ENCODE measurements at regions not wholly inside any gene's neighbourhood (a gene's known extent, or its start where the extent isn't known, plus 50 kb on each side); places are given as distances from the start of the nearest gene placed in this dataset.

- Histone ChIP-seq H3K27ac (no peak overlapping the region), H3K27me3 (no peaks in the 10 kb centered on the region), H3K4me1 (no peaks in the 10 kb centered on the region), H3K9me3 (no peaks in the 10 kb centered on the region), H3K36me3 (no peaks in the 10 kb centered on the region), H3K4me3 (no peak overlapping the region)
- no peak for ATAC-seq
- 100% methylated on average over 1 of the region's 1 CpG; no CpG with 5 or more reads in 1 of the 2 donors for WGBS, 2 donors (ENCODE audit: low coverage in 1 of 2)
- TF ChIP-seq POLR2AphosphoS5 (IDR thresholded peaks at IDR 0.05): no peak
- no peak for TF ChIP-seq POLR2A (IDR thresholded peaks at IDR 0.05)
- no peak for TF ChIP-seq CTCF (IDR thresholded peaks at IDR 0.05)
- no peak for TF ChIP-seq EP300 (IDR thresholded peaks at IDR 0.05)
Measured at GRCh38 chrX:13144927-13145655, 100.7 kb upstream of the FAM9C start.

- Histone ChIP-seq H3K27ac (no peak overlapping the region), H3K9me3 (no peaks in the 10 kb centered on the region), H3K36me3 (no peaks in the 10 kb centered on the region), H3K4me3 (no peak overlapping the region), H3K27me3 (no peaks in the 10 kb centered on the region), H3K4me1 (no peaks in the 10 kb centered on the region)
- ATAC-seq: no peak
- WGBS, 2 donors (ENCODE audit: low coverage in 1 of 2): 40% methylated on average over 1 of the region's 3 CpGs; no CpG with 5 or more reads in 1 of the 2 donors
- TF ChIP-seq CTCF (IDR thresholded peaks at IDR 0.05): no peak
- TF ChIP-seq POLR2A (IDR thresholded peaks at IDR 0.05): no peak
- no peak for TF ChIP-seq EP300 (IDR thresholded peaks at IDR 0.05)
- TF ChIP-seq POLR2AphosphoS5 (IDR thresholded peaks at IDR 0.05): no peak
Measured at GRCh38 chrX:13142891-13143290, 98.5 kb upstream of the FAM9C start.

- no CpG with 5 or more reads among the region's 5 CpGs for WGBS, 2 donors (ENCODE audit: low coverage in 1 of 2)
- no peaks in the 10 kb centered on the region for H3K4me1 ChIP-seq
- H3K4me3 ChIP-seq: no peak overlapping the region
- TF ChIP-seq CTCF (IDR thresholded peaks at IDR 0.05) (no peak), EP300 (IDR thresholded peaks at IDR 0.05) (no peak), POLR2A (IDR thresholded peaks at IDR 0.05) (no peak), POLR2AphosphoS5 (IDR thresholded peaks at IDR 0.05) (no peak)
- H3K36me3 ChIP-seq: no peaks in the 10 kb centered on the region
- H3K27ac ChIP-seq: no peak overlapping the region
- no peaks in the 10 kb centered on the region for H3K9me3 ChIP-seq
- no peaks in the 10 kb centered on the region for H3K27me3 ChIP-seq
- ATAC-seq: no peak
Measured at GRCh38 chrX:13140007-13140406, 95.6 kb upstream of the FAM9C start.

GRCh38 chrX:13131396-13132137 is 87.1 kb upstream of the FAM9C start:
- TF ChIP-seq POLR2A (IDR thresholded peaks at IDR 0.05): no peak
- no peak for TF ChIP-seq CTCF (IDR thresholded peaks at IDR 0.05)
- no peak for TF ChIP-seq POLR2AphosphoS5 (IDR thresholded peaks at IDR 0.05)
- no peak for TF ChIP-seq EP300 (IDR thresholded peaks at IDR 0.05)
- H3K9me3 ChIP-seq: no peaks in the 10 kb centered on the region
- H3K4me1 ChIP-seq: peaks cover 0 to 18% (median 0%) of the 10 kb centered on the region in 3 donors
- H3K27ac ChIP-seq: no peak overlapping the region
- no peak for ATAC-seq
- 25 to 78% methylated on average over 1 of the region's 3 CpGs for WGBS, 2 donors (ENCODE audit: low coverage in 1 of 2)
- no peak overlapping the region for H3K4me3 ChIP-seq
- no peaks in the 10 kb centered on the region for H3K36me3 ChIP-seq
- no peaks in the 10 kb centered on the region for H3K27me3 ChIP-seq

Measured in gastroesophageal sphincter (tissue), 4 donors.